ENCODE measurements at regions not wholly inside any gene's neighbourhood (a gene's known extent, or its start where the extent isn't known, plus 50 kb on each side); places are given as distances from the start of the nearest gene placed in this dataset.

DNA sequence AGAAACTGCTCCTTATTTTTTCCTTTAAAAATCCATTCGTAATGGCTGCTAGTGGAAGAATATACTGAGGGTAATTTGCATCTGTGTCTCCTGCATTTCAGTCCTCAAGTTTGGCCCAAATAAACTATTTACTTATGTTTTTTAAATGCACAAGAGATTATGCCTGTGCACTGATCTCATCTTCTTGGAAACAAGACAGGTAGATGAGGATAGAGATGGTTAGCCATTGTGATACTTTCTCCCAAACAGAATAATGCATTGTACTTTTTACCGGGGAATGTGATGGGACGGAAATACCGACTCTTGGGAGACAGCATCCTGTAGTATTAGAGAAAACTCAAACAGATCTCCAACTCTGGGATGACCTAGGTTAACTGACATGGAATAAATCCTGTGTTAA, 72.5 kb upstream of the DAB2 start:
- TF ChIP-seq, protein P1, sequence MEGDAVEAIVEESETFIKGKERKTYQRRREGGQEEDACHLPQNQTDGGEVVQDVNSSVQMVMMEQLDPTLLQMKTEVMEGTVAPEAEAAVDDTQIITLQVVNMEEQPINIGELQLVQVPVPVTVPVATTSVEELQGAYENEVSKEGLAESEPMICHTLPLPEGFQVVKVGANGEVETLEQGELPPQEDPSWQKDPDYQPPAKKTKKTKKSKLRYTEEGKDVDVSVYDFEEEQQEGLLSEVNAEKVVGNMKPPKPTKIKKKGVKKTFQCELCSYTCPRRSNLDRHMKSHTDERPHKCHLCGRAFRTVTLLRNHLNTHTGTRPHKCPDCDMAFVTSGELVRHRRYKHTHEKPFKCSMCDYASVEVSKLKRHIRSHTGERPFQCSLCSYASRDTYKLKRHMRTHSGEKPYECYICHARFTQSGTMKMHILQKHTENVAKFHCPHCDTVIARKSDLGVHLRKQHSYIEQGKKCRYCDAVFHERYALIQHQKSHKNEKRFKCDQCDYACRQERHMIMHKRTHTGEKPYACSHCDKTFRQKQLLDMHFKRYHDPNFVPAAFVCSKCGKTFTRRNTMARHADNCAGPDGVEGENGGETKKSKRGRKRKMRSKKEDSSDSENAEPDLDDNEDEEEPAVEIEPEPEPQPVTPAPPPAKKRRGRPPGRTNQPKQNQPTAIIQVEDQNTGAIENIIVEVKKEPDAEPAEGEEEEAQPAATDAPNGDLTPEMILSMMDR (IDR thresholded peaks at IDR 0.05) = no peak
- no peak for TF ChIP-seq POLR2A (IDR thresholded peaks at IDR 0.05)

All from heart left ventricle (tissue), 13 donors.